ENCODE measurements at regions not wholly inside any gene's neighbourhood (a gene's known extent, or its start where the extent isn't known, plus 50 kb on each side); places are given as distances from the start of the nearest gene placed in this dataset.

- H2BK15ac ChIP-seq (ENCODE audit: low read length) = no peak overlapping the region
- H2AFZ ChIP-seq (ENCODE audit: low read length) = no peak overlapping the region
- peaks cover 0 to 2% (median 0%) of the 10 kb centered on the region in 4 experiments; a peak in 1 of 8 replicates for H3K36me3 ChIP-seq (ENCODE audit: control insufficient read depth in 2 of 4, insufficient read depth in 4 of 4, low read length in 3 of 4)
- no peak overlapping the region for H2BK20ac ChIP-seq (ENCODE audit: low read length)
- no peak overlapping the region for H3K27ac ChIP-seq (ENCODE audit: low read depth, low read length)
- H4K20me1 ChIP-seq (replicated peaks in 1 of 2; ENCODE audit: control insufficient read depth in 1 of 2, insufficient read depth in 2 of 2, low read length in 2 of 2) = no peaks in the 10 kb centered on the region
- no peaks in the 10 kb centered on the region for H3K27me3 ChIP-seq (replicated peaks in 1 of 4; ENCODE audit: control insufficient read depth in 3 of 4, extremely low read depth in 1 of 4, insufficient read depth in 3 of 4, low read length in 3 of 4)
- H3K79me1 ChIP-seq (ENCODE audit: low read depth, low read length) = no peaks in the 10 kb centered on the region
- no peak overlapping the region for H3K23ac ChIP-seq (ENCODE audit: insufficient read length)
- H3K4ac ChIP-seq (replicated peaks; ENCODE audit: insufficient read length, low read depth, low read length) = no peak overlapping the region
- no peaks in the 10 kb centered on the region; the same call in 1 of the 2 replicates for H3K23me2 ChIP-seq (ENCODE audit: low read depth, low read length)
- no peaks in the 10 kb centered on the region for H3K79me2 ChIP-seq (ENCODE audit: control insufficient read depth in 1 of 2, insufficient read depth in 2 of 2, low read length in 2 of 2)
- ChIA-PET CTCF (ENCODE audit: partially characterized antibody) (no interaction called here), POLR2A (ENCODE audit: partially characterized antibody) (no interaction called here)
- H3K4me3 ChIP-seq (ENCODE audit: extremely low read depth in 1 of 4, insufficient read depth in 2 of 4, low read depth in 3 of 4, low read length in 4 of 4) = no peak overlapping the region
- no peak overlapping the region for H3K14ac ChIP-seq (ENCODE audit: insufficient read length)
- H2BK120ac ChIP-seq (replicated peaks; ENCODE audit: low read depth, low read length) = no peak overlapping the region
- no peak overlapping the region for H3K56ac ChIP-seq (replicated peaks; ENCODE audit: insufficient read length, low read depth, low read length)
- no peak overlapping the region for H2BK12ac ChIP-seq (ENCODE audit: low read depth, low read length)
- no peak overlapping the region for H4K8ac ChIP-seq (ENCODE audit: extremely low read depth, insufficient read depth, low read length)
- H2BK5ac ChIP-seq (ENCODE audit: low read depth, low read length) = no peak overlapping the region
- 0 out of 4 replicates have a peak, but pooled peaks cover 0 to 6% of the 10 kb centered on the region in 2 experiments for H3K9me3 ChIP-seq (ENCODE audit: insufficient read depth in 2 of 2, low read depth in 1 of 2, low read length in 1 of 2)
- WGBS, 2 experiments (ENCODE audit: extremely low coverage in 1 of 2, insufficient coverage in 1 of 2, insufficient read length in 1 of 2, insufficient replicate concordance in 2 of 2, low coverage in 1 of 2, low lambda C conversion rate in 2 of 2, missing lambda C conversion rate in 1 of 2) = 89% methylated on average over 1 of the region's 1 CpG; no CpG with 5 or more reads in 1 of the 2 experiments
- no peak overlapping the region for H3K9ac ChIP-seq (replicated peaks in 1 of 4; ENCODE audit: extremely low read depth in 1 of 4, low read depth in 3 of 4, low read length in 3 of 4)
- FAIRE-seq (no peak), DNase-seq (ENCODE audit: low read depth in 1 of 2, low spot score in 2 of 2) (no peak)
- H3K18ac ChIP-seq (ENCODE audit: extremely low read depth, low read length) = no peak overlapping the region
- peaks cover 0 to 1% (median 0%) of the 10 kb centered on the region in 4 experiments; a peak in 1 of 7 replicates for H3K4me1 ChIP-seq (replicated peaks in 1 of 4; ENCODE audit: control insufficient read depth in 3 of 4, insufficient read depth in 4 of 4, low read length in 3 of 4)
- no peak overlapping the region for H4K91ac ChIP-seq (replicated peaks; ENCODE audit: insufficient read length, low read length)
- H4K5ac ChIP-seq (ENCODE audit: insufficient read length, low read depth, low read length) = no peak overlapping the region
- H3K4me2 ChIP-seq (ENCODE audit: insufficient read depth in 1 of 2, low read depth in 2 of 2, low read length in 2 of 2) = no peak overlapping the region
- H2AK5ac ChIP-seq (ENCODE audit: low read depth, low read length) = no peak overlapping the region
- TF ChIP-seq HDAC6 (IDR thresholded peaks at IDR 0.05; ENCODE audit: low read depth, low read length) (no peak), BCL11A (IDR thresholded peaks at IDR 0.05; ENCODE audit: low read depth in 2 of 2, low read length in 2 of 2) (no peak), TAF1 (IDR thresholded peaks at IDR 0.05; ENCODE audit: low read depth, low read length) (no peak), NRF1 (IDR thresholded peaks at IDR 0.05; ENCODE audit: low read depth, low read length) (no peak), USF2 (IDR thresholded peaks at IDR 0.05; ENCODE audit: low read length) (no peak), SP4 (IDR thresholded peaks at IDR 0.05; ENCODE audit: low read length) (no peak)
Observed at GRCh38 chr2:16259010-16259409, 318.7 kb downstream of the MYCN start.

Data from H1 (cell line).